AG04449 (cell line): ENCODE measurements at regions not wholly inside any gene's neighbourhood (a gene's known extent, or its start where the extent isn't known, plus 50 kb on each side); places are given as distances from the start of the nearest gene placed in this dataset.

Experiments used
- CTCF ChIA-PET: fragments of 350-600 bp; formaldehyde crosslinking; extraction: SDS; loops from one replicate; lab custom pipeline; 2021; ENCODE audit warnings: antibody characterized with exemption; lab: Yijun Ruan, JAX
- POLR2A ChIA-PET: fragments of 400-600, 350-600 bp; formaldehyde crosslinking; extraction: SDS; loops from one replicate; lab custom pipeline; 2020; ENCODE audit warnings: antibody characterized with exemption, inconsistent platforms; lab: Yijun Ruan, JAX
- DNase-seq: peaks from one replicate; pipeline ENCODE4 v3.0.0-alpha.2; 2010; ENCODE audit warnings: low read depth, low spot score
- H3K4me3 ChIP-seq: 2 replicates; pipeline ENCODE4 v1.5.1; 2011; ENCODE audit warnings: low read depth, mild to moderate bottlenecking, control low read depth, low read length
- CTCF ChIP-seq: IDR thresholded peaks from one replicate; pipeline ENCODE4 v1.5.1; 2011; ENCODE audit warnings: mild to moderate bottlenecking, moderate library complexity, low read length, control low read depth, inconsistent platforms; ENCODE audit not compliant: insufficient read depth; ENCODE audit errors: missing control alignments

DNA sequence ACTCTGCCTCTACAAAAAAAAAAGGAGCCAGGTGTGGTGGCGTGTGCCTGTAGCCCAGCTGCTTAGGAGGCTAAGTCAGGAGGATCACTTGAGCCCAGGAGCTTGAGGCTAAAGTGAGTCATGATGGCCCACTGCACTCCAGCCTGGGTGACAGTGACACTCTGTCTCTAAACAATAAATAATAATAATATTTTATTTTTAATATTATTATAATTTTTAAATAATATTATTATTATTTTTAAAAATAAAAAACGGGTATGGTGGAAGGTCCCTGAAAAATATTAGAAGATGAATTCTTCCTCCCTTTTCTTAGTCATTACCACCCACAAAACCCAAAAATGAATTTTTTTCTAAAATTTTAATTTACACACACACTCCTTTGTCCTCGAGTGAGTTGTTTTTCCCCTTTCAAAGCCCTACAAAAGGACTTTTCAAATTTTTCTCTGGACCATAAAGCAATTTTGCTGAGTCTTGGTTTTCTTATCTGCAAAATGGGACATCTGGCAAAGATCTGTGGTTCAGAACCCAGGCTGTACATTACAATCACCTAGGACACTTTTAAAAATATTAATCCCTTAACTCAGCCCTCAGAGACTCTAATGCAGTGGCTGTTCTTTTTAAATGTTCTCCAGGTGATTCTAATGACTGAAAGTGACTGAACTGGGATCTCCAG is 174.0 kb upstream of the NEBL start:
- ChIA-PET POLR2A (no interaction called here), CTCF (no interaction called here)
- no peak for TF ChIP-seq CTCF
- no peak for DNase-seq
- no peak overlapping the region for H3K4me3 ChIP-seq

GRCh38 chr10:21069929-21070700 is 173.0 kb upstream of the NEBL start:
- TF ChIP-seq CTCF: no peak
- H3K4me3 ChIP-seq: no peak overlapping the region
- CTCF ChIA-PET: no interaction called here
- POLR2A ChIA-PET: no interaction called here
- DNase-seq: no peak

- no peak overlapping the region for H3K4me3 ChIP-seq
- no peak for TF ChIP-seq CTCF
- POLR2A ChIA-PET: no interaction called here
- CTCF ChIA-PET: interaction anchor here (2.4 kb wide), 1 partner anchor 9 kb away, joined by 17 read pairs; no protein-coding TSS in a partner anchor
- DNase-seq: no peak
These were observed 172.2 kb upstream of the NEBL start for GRCh38 chr10:21069278-21069677.

GRCh38 chr10:21068026-21068656 is 171.0 kb upstream of the NEBL start:
- no peak for DNase-seq
- H3K4me3 ChIP-seq: no peak overlapping the region
- ChIA-PET POLR2A (no interaction called here), CTCF (interaction anchor here (1.0 to 2.4 kb wide), 2 partner anchors 9 to 10 kb away, joined by 3 to 17 read pairs; no protein-coding TSS in a partner anchor)
- TF ChIP-seq CTCF: no peak

DNA sequence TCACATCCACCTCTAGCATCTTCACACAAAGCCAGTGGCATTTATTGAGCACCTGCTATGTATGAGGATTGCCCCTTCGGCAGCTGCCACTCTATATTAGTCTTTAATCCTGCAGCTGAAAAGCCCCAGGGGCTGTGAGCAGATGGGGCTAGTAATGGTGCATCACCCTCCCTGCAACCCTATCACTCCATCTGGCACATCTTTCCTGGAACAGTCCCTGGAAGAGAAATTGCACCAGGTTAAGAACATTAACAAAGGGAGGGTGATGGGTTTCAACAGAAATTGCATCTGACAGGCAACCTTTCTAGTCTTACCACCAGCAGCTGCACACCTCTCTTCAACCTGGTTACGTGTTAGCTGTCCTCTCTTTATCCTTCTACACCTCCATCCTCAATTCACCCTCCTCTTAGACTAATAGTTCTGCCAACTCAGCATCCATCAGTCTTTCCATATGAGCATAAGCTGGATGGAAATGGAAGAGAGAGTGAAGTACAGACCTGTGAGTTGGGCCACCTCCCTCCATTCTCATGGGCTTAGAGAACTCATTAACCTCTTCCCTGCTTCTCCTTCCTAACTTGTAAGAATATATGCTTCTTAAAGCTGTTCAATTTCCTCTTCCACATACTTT is 168.6 kb upstream of the NEBL start:
- ChIA-PET CTCF (interaction anchor here (1.0 kb wide), 1 partner anchor 13 kb away, joined by 3 read pairs; no protein-coding TSS in a partner anchor), POLR2A (no interaction called here)
- no peak for DNase-seq
- no peak overlapping the region for H3K4me3 ChIP-seq
- TF ChIP-seq CTCF: no peak
